Ishikawa (cell line): ENCODE measurements at regions not wholly inside any gene's neighbourhood (a gene's known extent, or its start where the extent isn't known, plus 50 kb on each side); places are given as distances from the start of the nearest gene placed in this dataset.

ENCODE experiments used
- CEBPB ChIP-seq: IDR thresholded peaks from 2 replicates; pipeline ENCODE4 v1.6.1; 2012
- CREB1 ChIP-seq: IDR thresholded peaks from 2 replicates; pipeline ENCODE4 v1.6.1; 2012; ENCODE audit warnings: low read depth
- EGR1 ChIP-seq: IDR thresholded peaks from 2 replicates; pipeline ENCODE4 v1.6.1; 2012
- EP300 ChIP-seq: IDR thresholded peaks from 2 replicates; pipeline ENCODE4 v1.6.1; 2012; ENCODE audit warnings: borderline replicate concordance
- FOXM1 ChIP-seq: IDR thresholded peaks from 2 replicates; pipeline ENCODE4 v1.6.1; 2012; ENCODE audit warnings: low read depth, borderline replicate concordance
- NFIC ChIP-seq: IDR thresholded peaks from 2 replicates; pipeline ENCODE4 v1.6.1; 2012
- RAD21 ChIP-seq: IDR thresholded peaks from 2 replicates; pipeline ENCODE4 v1.6.1; 2012; ENCODE audit warnings: low read depth
- REST ChIP-seq: IDR thresholded peaks from 2 replicates; pipeline ENCODE4 v1.6.1; 2012; ENCODE audit warnings: low read depth, mild to moderate bottlenecking
- TAF1 ChIP-seq: IDR thresholded peaks from 2 replicates; pipeline ENCODE4 v1.6.1; 2012; ENCODE audit warnings: low read depth, mild to moderate bottlenecking
- TCF12 ChIP-seq: IDR thresholded peaks from 2 replicates; pipeline ENCODE4 v1.6.1; 2012; ENCODE audit warnings: low read depth
- TEAD4 ChIP-seq: IDR thresholded peaks from 2 replicates; pipeline ENCODE4 v1.6.1; 2012
- USF1 ChIP-seq: IDR thresholded peaks from 2 replicates; pipeline ENCODE4 v1.6.1; 2012
- YY1 ChIP-seq: IDR thresholded peaks from 2 replicates; pipeline ENCODE4 v1.6.1; 2012; ENCODE audit warnings: low read depth
- ZBTB7A ChIP-seq: IDR thresholded peaks from 2 replicates; pipeline ENCODE4 v1.6.1; 2012; ENCODE audit warnings: low read depth
- TF ChIP-seq, protein P1 (sequence below): IDR thresholded peaks from 2 replicates; pipeline ENCODE4 v1.6.1; 2012

DNA sequence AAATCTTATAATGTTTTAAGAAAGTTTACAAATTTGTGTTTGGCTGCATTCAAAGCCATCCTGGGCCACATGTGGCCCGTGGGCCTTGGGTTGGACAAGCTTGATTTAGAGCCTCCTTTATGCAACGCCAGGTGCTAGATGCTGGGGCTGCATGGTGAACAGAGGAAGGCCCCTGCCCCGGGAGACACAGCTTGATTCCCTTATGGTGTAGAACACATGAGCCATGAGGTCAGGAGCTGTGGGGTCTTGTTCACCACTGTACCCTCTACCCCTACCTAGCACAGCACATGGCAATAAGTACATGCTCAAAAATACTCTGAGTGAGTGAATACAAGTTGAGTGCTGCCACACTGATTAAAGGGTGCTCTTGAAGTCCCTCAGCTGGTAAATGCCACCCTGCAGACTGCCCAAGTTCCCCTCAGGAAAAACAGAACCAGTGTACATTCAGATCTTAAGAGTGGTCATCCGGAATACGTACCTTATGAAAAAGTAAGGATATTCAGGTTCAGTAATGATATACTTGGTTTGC, 71.9 kb downstream of the ARRDC3 start:
- TF ChIP-seq USF1 (no peak), EGR1 (no peak)

DNA sequence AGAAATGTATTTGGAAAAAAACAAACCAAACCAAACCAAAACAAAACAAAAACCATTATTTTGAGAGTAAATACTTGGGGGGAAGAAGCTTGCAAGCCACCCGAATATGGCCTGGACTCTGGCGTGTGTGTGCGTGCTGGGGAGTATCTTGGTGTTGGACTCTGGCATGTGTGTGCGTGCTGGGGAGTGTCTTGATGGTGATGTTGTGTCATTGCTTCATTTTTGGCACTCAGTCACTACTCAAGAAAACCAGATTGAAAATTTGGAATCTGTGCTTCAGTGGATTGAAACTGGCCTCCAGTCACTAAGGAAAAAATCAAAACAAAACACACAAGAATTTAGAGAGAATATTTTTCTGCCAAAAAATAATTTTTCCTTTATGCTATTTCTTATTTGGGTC, 76.1 kb downstream of the ARRDC3 start:
- TF ChIP-seq USF1 (no peak), TEAD4 (no peak), REST (no peak), CEBPB (no peak), TCF12 (no peak), NFIC (no peak), EGR1 (no peak), RAD21 (no peak), EP300 (no peak), FOXM1 (no peak), TAF1 (no peak), CREB1 (no peak), YY1 (no peak), ZBTB7A (no peak)
- TF ChIP-seq, protein P1, sequence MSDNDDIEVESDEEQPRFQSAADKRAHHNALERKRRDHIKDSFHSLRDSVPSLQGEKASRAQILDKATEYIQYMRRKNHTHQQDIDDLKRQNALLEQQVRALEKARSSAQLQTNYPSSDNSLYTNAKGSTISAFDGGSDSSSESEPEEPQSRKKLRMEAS = no peak

GRCh38 chr5:91306497-91306896, 76.6 kb downstream of the ARRDC3 start:
- TF ChIP-seq TAF1 (no peak), ZBTB7A (no peak), REST (no peak; the same call in 1 of the 2 replicates), RAD21 (no peak), CEBPB (no peak), EP300 (no peak), TEAD4 (no peak), USF1 (no peak), TCF12 (no peak), YY1 (no peak)
- TF ChIP-seq, protein P1 = no peak

DNA sequence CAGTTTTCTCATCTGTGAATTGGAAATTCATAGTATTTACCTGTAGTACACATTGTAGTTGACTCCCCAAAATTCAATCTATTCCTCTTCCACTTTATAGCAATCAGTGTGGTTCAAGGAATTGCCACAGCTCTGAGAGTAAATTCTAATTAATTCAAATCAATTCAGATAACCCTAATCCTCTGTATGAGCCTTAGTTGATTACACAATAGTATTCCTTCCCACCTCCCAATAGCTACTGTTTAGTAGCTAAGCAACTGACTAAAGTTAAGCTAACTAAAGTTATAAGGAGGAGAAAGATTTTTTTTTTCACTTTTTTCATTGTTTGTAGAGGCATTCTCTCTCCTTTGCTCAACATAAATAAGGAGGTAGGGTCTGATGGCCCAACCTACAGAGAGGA, 77.5 kb downstream of the ARRDC3 start:
- TF ChIP-seq RAD21 = no peak
- peak; percentile 35; the same call in 1 of the 2 replicates for TF ChIP-seq CEBPB
- TF ChIP-seq REST = no peak
- TF ChIP-seq TAF1 = no peak
- TF ChIP-seq EP300 = no peak
- TF ChIP-seq TCF12 = no peak
- no peak for TF ChIP-seq CREB1

- TF ChIP-seq TAF1 = no peak
- TF ChIP-seq EP300 = peak; percentile 89
- peak; percentile 79 for TF ChIP-seq FOXM1
- TF ChIP-seq TCF12 = peak; percentile 85
- peak; percentile 89 for TF ChIP-seq NFIC
- TF ChIP-seq CEBPB = peak; percentile 60; the same call in 1 of the 2 replicates
- 0 out of 2 replicates have a peak, but pooled peaks have one; percentile 47 for TF ChIP-seq TEAD4
- TF ChIP-seq, protein P1 = no peak
These were observed 80.2 kb downstream of the ARRDC3 start for GRCh38 chr5:91302958-91303357.
